Stimulated activated naive CD8-positive, alpha-beta T cell treated with anti-CD3 and anti-CD28 coated beads, Interleukin-15, amount 100 ng/mL, for 72 hours (primary cell): ENCODE measurements at regions not wholly inside any gene's neighbourhood (a gene's known extent, or its start where the extent isn't known, plus 50 kb on each side); places are given as distances from the start of the nearest gene placed in this dataset.

Source experiments
- ATAC-seq: fragments of 150-1000 bp; cut with Tn5 transposase; 2 replicates; pipeline ENCODE4 v1.10.0; 2021; ENCODE audit warnings: mild to moderate bottlenecking, moderate library complexity
- DNase-seq, 2 donors: peaks; one replicate each; pipeline ENCODE4 v3.0.0; 2021 to 2022
- H3K27ac Mint-ChIP-seq, 2 donors: one replicate each; pipeline ENCODE4 v1.8.0; 2022; ENCODE audit warnings: mild to moderate bottlenecking in 2 of 2, mixed read lengths in 2 of 2, moderate library complexity in 2 of 2
- H3K27me3 Mint-ChIP-seq: one replicate; pipeline ENCODE4 v1.8.0; 2022; ENCODE audit warnings: mixed read lengths
- H3K4me1 Mint-ChIP-seq: one replicate; pipeline ENCODE4 v1.8.0; 2022; ENCODE audit warnings: mild to moderate bottlenecking, mixed read lengths
- H3K4me3 Mint-ChIP-seq, 2 donors: one replicate each; pipeline ENCODE4 v1.8.0; 2022; ENCODE audit warnings: mild to moderate bottlenecking in 2 of 2, mixed read lengths in 2 of 2, moderate library complexity in 1 of 2
- H3K9me3 Mint-ChIP-seq, 2 donors: one replicate each; pipeline ENCODE4 v1.8.0; 2022; ENCODE audit warnings: mixed read lengths in 2 of 2

DNA sequence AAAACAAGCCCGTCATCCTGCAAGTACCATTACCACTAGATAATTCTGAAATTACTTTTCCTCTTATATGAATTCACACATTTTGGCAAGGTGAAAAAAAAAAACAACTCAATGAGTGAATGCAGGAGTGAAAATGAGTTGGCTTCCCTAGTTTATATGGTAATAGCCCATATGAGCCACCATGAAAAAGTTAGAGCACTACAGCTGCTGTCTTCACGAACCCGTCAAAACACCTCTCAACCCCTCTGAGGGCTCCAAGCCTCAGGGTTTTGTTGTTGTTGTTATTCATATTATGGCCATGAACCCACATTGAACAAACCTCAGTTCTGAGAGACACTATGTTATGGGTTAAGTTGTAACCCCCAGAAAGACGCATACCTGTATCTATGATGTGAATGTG is 289.9 kb upstream of the CAND1 start:
- DNase-seq (peak in 1 of 2 donors; percentile 18), ATAC-seq (peak; percentile 93)
- Mint-ChIP-seq H3K4me1 (no peaks in the 10 kb centered on the region), H3K27ac (no peak overlapping the region), H3K4me3 (no peak overlapping the region), H3K9me3 (no peaks in the 10 kb centered on the region), H3K27me3 (peaks cover 16% of the 10 kb centered on the region)

DNA sequence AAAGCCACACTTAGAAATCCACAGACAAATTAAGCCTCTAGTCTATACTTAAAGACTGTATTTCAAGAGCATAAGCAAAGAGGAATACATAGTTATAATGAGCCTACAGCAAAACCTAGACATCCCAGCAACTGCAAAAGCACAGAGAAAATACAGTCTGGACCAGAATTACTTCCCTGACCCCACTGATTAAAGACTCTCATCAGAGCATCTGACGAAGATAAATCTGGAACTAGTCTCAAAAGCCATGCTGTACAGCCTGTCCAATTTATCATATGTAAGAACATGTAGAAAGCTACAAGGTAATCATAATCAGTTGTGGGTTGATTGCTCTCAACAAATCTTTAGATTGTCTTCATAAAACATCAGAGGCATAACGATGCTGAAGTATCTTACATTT is 285.1 kb upstream of the CAND1 start:
- H3K4me3 Mint-ChIP-seq: no peak overlapping the region
- H3K9me3 Mint-ChIP-seq: no peaks in the 10 kb centered on the region
- no peaks in the 10 kb centered on the region for H3K4me1 Mint-ChIP-seq
- no peak for ATAC-seq
- no peak overlapping the region for H3K27ac Mint-ChIP-seq
- peaks cover 19% of the 10 kb centered on the region for H3K27me3 Mint-ChIP-seq
- DNase-seq: no peak

DNA sequence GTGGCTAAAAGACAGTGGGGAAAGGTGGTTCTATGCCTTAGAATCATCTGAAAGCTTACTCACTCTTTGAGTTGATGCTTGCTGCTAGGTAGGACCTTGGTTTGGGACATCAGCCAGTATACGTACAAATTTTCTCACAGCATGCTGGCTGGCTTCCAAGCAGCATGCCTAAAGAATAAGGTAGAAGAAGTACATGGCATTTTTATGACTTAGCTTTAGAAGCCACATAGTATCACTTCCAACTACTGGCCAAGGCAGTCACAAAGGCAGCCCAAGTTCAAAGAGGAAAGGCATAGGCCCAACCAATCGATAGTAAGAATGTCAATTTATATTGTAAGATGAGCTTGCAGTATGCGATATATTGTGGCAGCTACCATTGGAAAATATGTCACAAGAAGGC is 284.2 kb upstream of the CAND1 start:
- ATAC-seq (no peak), DNase-seq (no peak)
- Mint-ChIP-seq H3K27ac (no peak overlapping the region), H3K9me3 (no peaks in the 10 kb centered on the region), H3K4me1 (no peaks in the 10 kb centered on the region), H3K27me3 (peaks cover 19% of the 10 kb centered on the region), H3K4me3 (no peak overlapping the region)

DNA sequence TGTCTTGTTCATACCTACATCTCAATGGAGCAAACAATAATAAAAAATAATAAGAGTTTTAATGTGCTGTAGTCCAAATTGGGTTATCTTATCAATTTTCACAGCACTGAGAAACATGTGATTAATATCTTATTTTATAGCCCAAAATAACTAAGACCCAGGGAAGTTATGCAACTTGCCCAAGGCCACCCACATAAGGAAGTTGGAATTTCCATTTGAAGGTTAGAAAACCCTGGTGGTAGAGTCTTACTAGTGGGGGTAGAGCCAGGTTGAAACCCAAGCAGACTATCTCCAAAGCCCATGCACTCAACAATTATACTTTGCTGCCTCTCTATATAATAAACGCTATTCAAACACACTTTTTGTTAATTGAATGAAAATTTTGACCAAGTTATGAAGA is 270.0 kb upstream of the CAND1 start:
- H3K4me3 Mint-ChIP-seq: no peak overlapping the region
- ATAC-seq: no peak
- no peaks in the 10 kb centered on the region for H3K9me3 Mint-ChIP-seq
- no peak for DNase-seq
- peaks cover 8% of the 10 kb centered on the region for H3K27me3 Mint-ChIP-seq
- no peaks in the 10 kb centered on the region for H3K4me1 Mint-ChIP-seq
- peak overlapping the region in 1 of 2 donors; percentile 1 for H3K27ac Mint-ChIP-seq

DNA sequence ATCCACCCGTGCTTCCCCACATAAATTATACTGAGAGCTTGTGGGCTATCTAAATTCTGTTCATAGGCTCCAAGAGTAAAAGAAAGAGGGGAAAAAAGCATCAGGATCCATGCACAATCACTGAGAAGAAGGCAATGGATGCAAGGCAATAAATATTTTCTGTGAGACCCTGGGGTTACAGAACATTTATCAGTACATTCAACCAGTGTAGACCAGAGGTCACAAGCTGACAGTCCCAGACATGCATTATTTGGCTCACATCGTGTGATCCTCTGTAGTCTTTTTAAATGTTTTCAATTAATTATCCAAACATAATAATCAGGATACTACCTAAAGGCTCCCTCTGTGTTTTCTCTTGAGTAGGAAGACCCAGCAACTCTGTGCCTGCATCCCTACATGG is 267.9 kb upstream of the CAND1 start:
- no peak overlapping the region for H3K4me3 Mint-ChIP-seq
- no peak for ATAC-seq
- no peak for DNase-seq
- no peaks in the 10 kb centered on the region for H3K4me1 Mint-ChIP-seq
- H3K9me3 Mint-ChIP-seq: no peaks in the 10 kb centered on the region
- no peak overlapping the region for H3K27ac Mint-ChIP-seq
- H3K27me3 Mint-ChIP-seq: peaks cover 8% of the 10 kb centered on the region

DNA sequence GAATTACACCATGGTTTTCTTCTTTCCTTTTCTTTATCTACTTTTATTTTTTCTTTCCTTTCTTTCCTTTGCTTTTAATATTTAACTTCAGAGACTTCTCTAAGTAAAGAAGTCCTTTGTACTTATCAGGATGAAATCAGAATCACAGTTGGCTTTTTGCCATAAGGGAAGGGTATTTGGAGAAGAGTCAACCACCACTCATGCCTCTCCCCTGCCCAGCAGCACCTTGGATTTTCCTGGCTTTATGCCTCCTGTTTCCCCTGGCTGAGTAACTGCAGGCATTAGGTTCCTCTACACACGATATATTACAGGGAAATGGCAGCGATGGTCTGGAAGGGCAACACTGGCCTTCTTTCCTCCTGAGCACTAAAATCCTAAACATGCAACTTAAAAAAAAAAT is 266.4 kb upstream of the CAND1 start:
- peak overlapping the region in 1 of 2 donors; percentile 35 for H3K27ac Mint-ChIP-seq
- no peaks in the 10 kb centered on the region for H3K4me1 Mint-ChIP-seq
- no peak overlapping the region for H3K4me3 Mint-ChIP-seq
- DNase-seq: no peak
- peaks cover 8% of the 10 kb centered on the region for H3K27me3 Mint-ChIP-seq
- no peaks in the 10 kb centered on the region for H3K9me3 Mint-ChIP-seq
- no peak for ATAC-seq

DNA sequence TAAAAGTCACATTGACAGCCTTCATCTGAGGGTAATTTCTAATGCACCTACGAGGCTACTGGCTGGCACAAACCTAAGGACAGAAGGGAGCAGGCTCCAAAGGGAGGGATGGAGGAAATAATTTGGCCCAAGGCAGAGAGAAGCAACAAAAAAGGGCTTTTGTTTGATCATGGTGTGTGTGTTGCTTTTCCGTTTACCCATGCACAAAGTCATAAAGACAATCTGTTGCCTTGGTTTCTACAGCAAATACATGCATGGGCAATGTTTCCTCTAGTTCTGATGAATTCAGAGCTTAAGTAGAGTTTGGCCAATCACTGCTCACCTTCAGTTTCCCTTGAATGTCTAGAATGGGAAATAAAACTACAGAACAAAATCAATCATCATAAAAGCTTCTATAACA is 262.5 kb upstream of the CAND1 start:
- Mint-ChIP-seq H3K9me3 (no peaks in the 10 kb centered on the region), H3K27me3 (no peaks in the 10 kb centered on the region), H3K4me3 (no peak overlapping the region), H3K4me1 (no peaks in the 10 kb centered on the region), H3K27ac (no peak overlapping the region)
- ATAC-seq (no peak), DNase-seq (no peak)

DNA sequence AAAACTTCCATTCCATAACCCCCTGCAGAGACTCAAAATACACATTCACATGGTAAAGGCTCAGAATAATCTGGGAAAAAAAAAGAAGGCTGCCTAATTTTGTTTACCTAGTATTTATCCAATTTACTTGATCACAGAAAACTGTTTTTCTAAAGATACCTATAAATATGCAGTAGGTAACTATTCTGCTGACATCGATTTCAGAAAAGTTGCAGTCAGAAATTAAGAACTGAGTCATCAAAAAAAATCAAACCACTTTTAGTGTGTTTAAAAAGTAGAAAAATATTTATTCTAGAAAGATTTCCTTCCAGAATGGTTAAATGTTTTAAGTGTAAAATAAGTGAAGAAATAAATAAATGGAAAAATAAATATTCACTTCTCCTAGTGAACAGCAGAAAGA is 254.5 kb upstream of the CAND1 start:
- DNase-seq (no peak), ATAC-seq (no peak)
- Mint-ChIP-seq H3K4me3 (no peak overlapping the region), H3K27ac (no peak overlapping the region), H3K9me3 (no peaks in the 10 kb centered on the region), H3K27me3 (no peaks in the 10 kb centered on the region), H3K4me1 (no peaks in the 10 kb centered on the region)

DNA sequence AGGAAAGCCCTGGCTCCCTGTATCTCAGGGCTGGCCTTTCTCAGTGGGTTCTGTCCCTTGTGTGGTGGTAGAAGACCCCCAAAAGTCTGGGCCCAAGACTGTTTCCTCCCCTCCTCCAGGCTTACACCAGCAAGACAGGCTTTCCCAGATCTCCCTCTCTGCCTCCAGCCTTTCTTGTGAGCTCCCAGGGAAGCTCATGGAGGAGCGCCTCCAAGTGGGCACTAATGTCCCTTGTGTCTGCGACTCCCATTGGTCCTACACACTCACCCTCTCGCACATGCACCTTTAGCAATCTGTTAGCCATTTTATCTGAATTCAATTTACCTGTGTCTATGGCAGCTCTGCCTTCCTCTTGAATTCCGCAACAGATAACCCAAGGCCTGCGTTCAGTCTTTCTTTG is 251.1 kb upstream of the CAND1 start:
- ATAC-seq (no peak), DNase-seq (no peak)
- Mint-ChIP-seq H3K27ac (no peak overlapping the region), H3K4me1 (no peaks in the 10 kb centered on the region), H3K9me3 (no peaks in the 10 kb centered on the region), H3K4me3 (no peak overlapping the region), H3K27me3 (no peaks in the 10 kb centered on the region)

DNA sequence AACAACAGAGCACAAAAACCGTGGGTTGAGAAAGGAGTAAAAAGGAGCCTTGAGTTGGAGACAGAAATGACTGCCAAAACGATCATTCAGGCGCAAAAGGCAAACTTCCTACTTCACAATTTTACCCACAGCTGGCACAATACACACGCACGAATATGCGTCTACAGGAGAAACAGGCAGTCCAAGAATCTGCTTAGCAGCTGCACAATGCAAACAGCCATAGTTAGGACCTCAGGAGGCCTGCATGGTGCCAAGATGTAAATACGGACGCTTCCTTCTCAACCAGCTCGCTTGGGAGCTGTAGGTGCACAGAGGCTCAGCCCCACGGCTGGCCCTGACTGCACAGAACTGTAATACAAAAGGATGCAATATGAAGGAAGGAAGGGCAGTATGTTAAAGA is 250.1 kb upstream of the CAND1 start:
- Mint-ChIP-seq H3K4me3 (no peak overlapping the region), H3K27me3 (peaks cover 8% of the 10 kb centered on the region), H3K4me1 (no peaks in the 10 kb centered on the region), H3K9me3 (no peaks in the 10 kb centered on the region), H3K27ac (no peak overlapping the region)
- ATAC-seq (no peak), DNase-seq (no peak)

DNA sequence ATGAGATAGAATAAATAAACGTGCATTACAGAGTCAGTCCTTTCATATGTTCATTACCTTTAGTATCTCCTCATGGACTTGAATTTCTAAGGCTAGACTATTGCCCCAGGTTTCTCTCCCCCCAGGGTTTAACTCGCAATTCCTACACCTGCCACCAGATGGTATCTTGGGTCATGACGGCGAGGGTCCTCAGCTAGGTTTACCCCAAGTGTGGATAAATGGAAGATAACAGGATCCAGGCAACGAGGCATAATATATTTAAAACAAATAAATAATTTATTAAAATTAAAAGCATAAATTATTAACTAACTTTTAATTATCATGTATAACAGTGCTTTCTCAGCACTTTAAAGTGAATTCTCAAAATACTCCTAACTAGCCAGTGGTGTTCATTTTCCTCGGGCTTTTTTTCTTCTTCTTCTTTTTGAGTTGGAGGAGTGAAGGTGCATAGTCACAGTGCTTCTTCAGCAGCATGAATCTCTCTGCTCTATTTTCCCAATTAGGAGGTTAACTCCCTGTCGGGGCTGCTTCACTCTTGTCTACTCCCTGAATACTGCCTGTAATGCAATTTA is 243.5 kb upstream of the CAND1 start:
- no peaks in the 10 kb centered on the region for H3K9me3 Mint-ChIP-seq
- ATAC-seq (no peak), DNase-seq (peak; percentile 50 to 55)
- H3K27me3 Mint-ChIP-seq: peaks cover 23% of the 10 kb centered on the region
- no peaks in the 10 kb centered on the region for H3K4me1 Mint-ChIP-seq
- H3K4me3 Mint-ChIP-seq: no peak overlapping the region
- no peak overlapping the region for H3K27ac Mint-ChIP-seq

DNA sequence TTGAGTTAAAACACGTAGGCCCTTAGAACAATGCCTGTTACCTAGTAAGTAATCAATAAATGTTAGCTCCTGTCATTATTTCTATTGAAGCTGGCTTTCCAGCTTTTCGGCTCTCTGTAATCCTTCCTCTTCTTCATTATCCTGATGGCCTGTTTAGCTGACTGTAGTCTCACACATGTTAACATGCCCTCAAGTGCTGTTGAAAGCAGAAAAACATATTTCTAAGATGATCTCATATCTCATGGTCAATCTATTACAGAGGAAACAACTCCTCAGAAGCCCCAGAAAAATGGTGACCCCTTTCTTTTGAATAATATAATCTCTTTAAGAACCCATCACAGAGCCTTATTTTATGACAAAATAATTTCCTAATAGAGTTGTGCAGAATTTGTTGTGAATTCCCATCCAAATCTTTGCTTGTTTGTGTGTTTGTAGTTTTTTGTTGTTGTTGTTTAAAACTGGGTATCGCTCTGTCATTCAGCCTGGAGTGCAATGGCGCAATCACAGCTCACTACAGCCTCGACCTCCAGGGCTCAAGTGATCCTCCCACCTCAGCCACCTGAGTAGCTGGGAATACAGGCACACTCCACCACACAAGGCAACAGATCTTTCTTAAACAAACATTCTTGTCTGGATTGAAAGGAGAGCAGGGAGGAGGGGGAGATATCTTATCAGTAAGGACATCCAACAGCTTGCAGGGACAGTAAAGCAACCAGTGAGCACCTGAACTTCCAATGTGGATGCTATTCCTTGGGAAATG is 242.5 kb upstream of the CAND1 start:
- ATAC-seq: no peak
- Mint-ChIP-seq H3K9me3 (no peaks in the 10 kb centered on the region), H3K4me3 (no peak overlapping the region), H3K27me3 (peaks cover 23% of the 10 kb centered on the region), H3K4me1 (no peaks in the 10 kb centered on the region), H3K27ac (no peak overlapping the region)
- no peak for DNase-seq

DNA sequence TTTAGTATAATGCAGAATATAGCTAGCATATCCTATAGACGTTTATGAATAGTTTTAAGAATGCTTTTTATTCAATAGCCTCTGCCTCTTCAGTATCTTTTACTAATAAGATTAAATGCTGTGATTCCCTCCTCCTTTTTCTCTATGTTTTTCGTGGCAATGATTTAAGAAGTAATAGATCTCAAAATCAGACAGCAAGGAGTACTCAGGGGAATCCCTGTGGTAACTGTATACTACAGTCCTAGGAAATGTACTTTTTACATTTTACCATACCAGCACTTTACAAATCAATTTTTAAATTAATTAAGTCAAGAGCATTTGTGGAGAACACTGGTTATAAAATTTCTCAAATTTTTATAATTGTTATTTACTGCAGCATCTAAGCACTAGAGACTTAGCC is 240.6 kb upstream of the CAND1 start:
- ATAC-seq: no peak
- no peaks in the 10 kb centered on the region for H3K4me1 Mint-ChIP-seq

DNA sequence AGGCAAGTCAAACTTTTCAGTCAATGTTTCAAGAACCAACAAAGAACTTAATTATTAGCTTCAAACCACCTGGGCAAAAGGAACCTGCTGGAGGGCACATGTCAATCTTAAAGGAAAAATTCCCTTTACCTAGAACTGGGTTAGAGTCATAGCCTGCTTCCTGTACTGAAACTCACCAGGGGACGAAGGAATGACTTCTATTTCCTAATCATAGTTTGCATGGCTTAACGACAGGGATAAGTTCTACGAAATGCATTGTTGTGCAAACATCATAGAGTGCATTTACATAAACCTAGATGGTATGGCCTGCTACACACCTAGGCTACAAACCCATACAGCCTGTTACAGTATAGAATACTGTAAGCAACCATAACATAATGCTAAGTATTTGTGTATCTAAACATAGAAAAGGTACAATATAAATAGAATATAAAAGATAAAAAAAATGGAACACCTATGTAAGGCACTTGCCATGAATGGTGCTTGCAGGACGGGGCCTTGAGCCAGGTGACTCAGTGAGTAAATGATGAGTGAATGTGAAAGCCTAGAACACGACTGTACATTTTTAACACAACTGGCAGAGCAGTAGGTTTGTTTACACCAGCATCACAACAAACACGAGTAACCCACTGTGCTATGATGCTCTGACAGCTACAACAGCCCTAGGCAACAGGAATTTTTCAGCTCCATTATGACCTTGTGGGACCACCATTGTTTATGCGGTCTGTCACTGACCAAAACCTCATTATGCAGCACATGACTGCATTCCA is 234.9 kb upstream of the CAND1 start:
- DNase-seq (no peak), ATAC-seq (peak; percentile 42)
- Mint-ChIP-seq H3K27ac (no peak overlapping the region), H3K4me1 (no peaks in the 10 kb centered on the region), H3K4me3 (no peak overlapping the region), H3K9me3 (no peaks in the 10 kb centered on the region), H3K27me3 (no peaks in the 10 kb centered on the region)

More for the DNA sequence above, 240.6 kb upstream of the CAND1 start:
- no peak overlapping the region for H3K27ac Mint-ChIP-seq
- H3K27me3 Mint-ChIP-seq: peaks cover 20% of the 10 kb centered on the region
- H3K9me3 Mint-ChIP-seq: no peaks in the 10 kb centered on the region
- H3K4me3 Mint-ChIP-seq: no peak overlapping the region
- DNase-seq: no peak

DNA sequence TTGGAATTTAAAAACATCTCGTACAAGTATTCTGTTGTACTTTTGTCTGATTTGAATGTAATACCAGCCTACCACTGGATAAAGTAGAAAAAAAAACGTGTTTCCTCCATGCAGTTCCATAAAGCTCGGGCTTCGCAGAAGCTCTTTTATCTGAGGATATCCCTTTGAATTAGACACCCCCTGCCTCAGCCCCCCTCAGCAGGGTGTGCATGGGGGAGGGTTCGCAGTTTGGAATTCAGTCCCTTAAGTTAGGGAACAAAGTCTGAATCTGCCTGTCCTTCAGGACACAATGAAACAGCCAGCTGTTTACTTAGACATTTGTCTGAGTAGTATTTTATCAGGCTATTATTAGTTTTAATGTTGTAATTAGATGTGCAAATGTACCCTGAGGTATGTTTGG is 234.0 kb upstream of the CAND1 start:
- no peaks in the 10 kb centered on the region for H3K27me3 Mint-ChIP-seq
- no peak overlapping the region for H3K4me3 Mint-ChIP-seq
- ATAC-seq (no peak), DNase-seq (no peak)
- H3K4me1 Mint-ChIP-seq: no peaks in the 10 kb centered on the region
- H3K27ac Mint-ChIP-seq: no peak overlapping the region
- H3K9me3 Mint-ChIP-seq: no peaks in the 10 kb centered on the region

DNA sequence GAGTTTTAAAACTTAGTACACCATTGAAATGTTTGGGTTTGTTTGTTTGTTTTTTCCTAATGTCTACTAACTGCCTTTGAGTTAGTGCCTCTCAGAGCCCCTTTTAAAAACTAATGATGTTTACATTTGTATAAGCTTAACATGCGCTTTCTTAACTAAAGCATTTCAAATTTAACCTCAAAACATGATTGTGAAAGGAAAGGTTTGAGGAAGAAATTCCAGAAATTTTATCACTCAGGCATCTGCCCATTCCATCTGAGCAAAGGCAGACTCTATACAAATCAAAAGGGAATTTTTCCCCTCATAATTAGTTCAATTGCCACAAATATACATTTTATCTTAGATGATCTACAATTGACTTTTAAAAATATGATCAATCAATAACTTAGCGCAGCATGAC is 230.7 kb upstream of the CAND1 start:
- Mint-ChIP-seq H3K4me1 (no peaks in the 10 kb centered on the region), H3K9me3 (no peaks in the 10 kb centered on the region), H3K4me3 (no peak overlapping the region), H3K27ac (no peak overlapping the region), H3K27me3 (peaks cover 12% of the 10 kb centered on the region)
- no peak for ATAC-seq
- DNase-seq: no peak
